Lower leg skin (tissue), 3 donors: ENCODE measurements at regions not wholly inside any gene's neighbourhood (a gene's known extent, or its start where the extent isn't known, plus 50 kb on each side); places are given as distances from the start of the nearest gene placed in this dataset.

ENCODE experiments used
- CTCF ChIP-seq, 3 donors: fragments of 450-650 bp; IDR thresholded peaks; one replicate each; pipeline ENCODE4 v1.5.1; 2016; ENCODE audit warnings: antibody characterized with exemption in 3 of 3, mild to moderate bottlenecking in 3 of 3, moderate library complexity in 2 of 3
- POLR2A ChIP-seq, 2 donors: fragments of 450-650 bp; IDR thresholded peaks; one replicate each; pipeline ENCODE4 v1.6.1; 2016 to 2017; ENCODE audit warnings: antibody characterized with exemption in 2 of 2, mild to moderate bottlenecking in 1 of 2, moderate library complexity in 1 of 2

- no peak for TF ChIP-seq POLR2A (IDR thresholded peaks at IDR 0.05)
- TF ChIP-seq CTCF (IDR thresholded peaks at IDR 0.05), result no peak
These were observed 195.1 kb upstream of the KLF6 start for GRCh38 chr10:3980144-3980543.
